LNCaP clone FGC (cell line): ENCODE measurements at regions not wholly inside any gene's neighbourhood (a gene's known extent, or its start where the extent isn't known, plus 50 kb on each side); places are given as distances from the start of the nearest gene placed in this dataset.

ENCODE experiments used
- DNase-seq: peaks from one replicate; pipeline ENCODE4 v3.0.0-alpha.2; 2011; ENCODE audit warnings: low read depth
- H3K4me3 ChIP-seq: 2 replicates; pipeline ENCODE4 v1.5.1; 2011; ENCODE audit warnings: mild to moderate bottlenecking, low read depth, low read length, control low read depth
- CTCF ChIP-seq: IDR thresholded peaks from 2 replicates; pipeline ENCODE4 v1.5.1; 2012; ENCODE audit warnings: mild to moderate bottlenecking; ENCODE audit not compliant: control insufficient read depth, insufficient read depth; ENCODE audit errors: extremely low read depth

GRCh38 chr6:126824226-126824625 is 294.2 kb upstream of the RSPO3 start:
- TF ChIP-seq CTCF = no peak
- H3K4me3 ChIP-seq = no peak overlapping the region
- DNase-seq = no peak

- DNase-seq = no peak
- no peak for TF ChIP-seq CTCF
- no peak overlapping the region for H3K4me3 ChIP-seq
These were observed 293.7 kb upstream of the RSPO3 start for GRCh38 chr6:126824815-126825214.

GRCh38 chr6:126826166-126826714 is 292.2 kb upstream of the RSPO3 start:
- no peak for TF ChIP-seq CTCF
- no peak for DNase-seq
- no peak overlapping the region for H3K4me3 ChIP-seq

GRCh38 chr6:126831461-126831860 is 287.0 kb upstream of the RSPO3 start:
- TF ChIP-seq CTCF = no peak
- no peak overlapping the region for H3K4me3 ChIP-seq
- DNase-seq = no peak

- no peak overlapping the region for H3K4me3 ChIP-seq
- no peak for TF ChIP-seq CTCF
- no peak for DNase-seq
These were observed 275.7 kb upstream of the RSPO3 start for GRCh38 chr6:126842769-126843168.

- no peak overlapping the region for H3K4me3 ChIP-seq
- TF ChIP-seq CTCF = no peak
- DNase-seq = no peak
These were observed 270.4 kb upstream of the RSPO3 start for GRCh38 chr6:126848119-126848518.

GRCh38 chr6:126867641-126868040 is 250.8 kb upstream of the RSPO3 start:
- no peak overlapping the region for H3K4me3 ChIP-seq
- no peak for TF ChIP-seq CTCF
- DNase-seq = no peak
